Astrocyte (in vitro differentiated cells and primary cell): ENCODE measurements at regions not wholly inside any gene's neighbourhood (a gene's known extent, or its start where the extent isn't known, plus 50 kb on each side); places are given as distances from the start of the nearest gene placed in this dataset.
"Not testable (repeated sequence)": the region's sequence is repeated elsewhere in the genome, so short reads cannot be mapped to it uniquely, and the experiment has no call there.

ENCODE experiments used
- DNase-seq: peaks from one replicate; pipeline ENCODE4 v3.0.0-alpha.2; 2010; ENCODE audit warnings: low read depth
- FAIRE-seq: peaks from 2 replicates; lab custom pipeline; 2011; peaks lifted over from hg19 to GRCh38; lab: Jason Lieb, UNC
- H2AFZ ChIP-seq: 2 replicates; pipeline ENCODE4 v1.6.0; 2012; ENCODE audit warnings: low read depth, low read length, inconsistent platforms
- H3K27ac ChIP-seq: 2 replicates; pipeline ENCODE4 v1.5.1; 2011; ENCODE audit warnings: low read depth, low read length, inconsistent platforms
- H3K27me3 ChIP-seq: 2 replicates; pipeline ENCODE4 v1.6.0; 2011; ENCODE audit warnings: low read length, inconsistent platforms; ENCODE audit not compliant: insufficient read depth
- H3K36me3 ChIP-seq: 2 replicates; pipeline ENCODE4 v1.5.1; 2011; ENCODE audit warnings: low read length, inconsistent platforms; ENCODE audit not compliant: insufficient read depth
- H3K4me1 ChIP-seq: 2 replicates; pipeline ENCODE4 v1.5.1; 2011; ENCODE audit warnings: low read length, inconsistent platforms; ENCODE audit not compliant: insufficient read depth
- H3K4me2 ChIP-seq: 2 replicates; pipeline ENCODE4 v1.6.0; 2012; ENCODE audit warnings: low read length, inconsistent platforms
- H3K4me3 ChIP-seq: 2 replicates; pipeline ENCODE4 v1.5.1; 2011; ENCODE audit warnings: low read depth, mild to moderate bottlenecking, low read length, inconsistent platforms; ENCODE audit not compliant: insufficient read depth
- H3K79me2 ChIP-seq: 2 replicates; pipeline ENCODE4 v1.6.0; 2012; ENCODE audit warnings: mild to moderate bottlenecking, low read length, inconsistent platforms; ENCODE audit not compliant: insufficient read depth
- H3K9ac ChIP-seq: 2 replicates; pipeline ENCODE4 v1.6.0; 2012; ENCODE audit warnings: mild to moderate bottlenecking, low read length, inconsistent platforms
- H3K9me3 ChIP-seq: 2 replicates; pipeline ENCODE4 v1.5.1; 2012; ENCODE audit warnings: low read depth, mild to moderate bottlenecking, low read length, inconsistent platforms; ENCODE audit not compliant: insufficient read depth
- H4K20me1 ChIP-seq: 2 replicates; pipeline ENCODE4 v1.6.0; 2012; ENCODE audit warnings: low read length, inconsistent platforms; ENCODE audit not compliant: insufficient read depth
- H3K27ac Mint-ChIP-seq: one replicate; pipeline ENCODE4 v1.8.0; 2021; ENCODE audit warnings: mild to moderate bottlenecking, mixed read lengths; ENCODE audit not compliant: unreplicated experiment
- H3K27me3 Mint-ChIP-seq: one replicate; pipeline ENCODE4 v1.8.0; 2021; ENCODE audit warnings: low read depth, mixed read lengths; ENCODE audit not compliant: unreplicated experiment
- H3K36me3 Mint-ChIP-seq: one replicate; pipeline ENCODE4 v1.8.0; 2021; ENCODE audit warnings: low read depth, mixed read lengths; ENCODE audit not compliant: unreplicated experiment
- H3K4me1 Mint-ChIP-seq: one replicate; pipeline ENCODE4 v1.8.0; 2021; ENCODE audit warnings: low read depth, mixed read lengths; ENCODE audit not compliant: unreplicated experiment
- H3K4me3 Mint-ChIP-seq: one replicate; pipeline ENCODE4 v1.8.0; 2021; ENCODE audit warnings: mild to moderate bottlenecking, moderate library complexity, mixed read lengths; ENCODE audit not compliant: unreplicated experiment
- H3K9me3 Mint-ChIP-seq: one replicate; pipeline ENCODE4 v1.8.0; 2021; ENCODE audit warnings: mild to moderate bottlenecking, mixed read lengths; ENCODE audit not compliant: unreplicated experiment
- EZH2 ChIP-seq: IDR thresholded peaks from 2 replicates; pipeline ENCODE4 v1.6.1; 2012; ENCODE audit warnings: mild to moderate bottlenecking, low read length, inconsistent platforms; ENCODE audit not compliant: insufficient read depth
- TF ChIP-seq, protein P1 (sequence below): IDR thresholded peaks from 2 replicates; pipeline ENCODE4 v1.5.1; 2011; ENCODE audit warnings: low read depth, mild to moderate bottlenecking, inconsistent platforms, low read length, moderate library complexity; ENCODE audit not compliant: insufficient read depth

DNA sequence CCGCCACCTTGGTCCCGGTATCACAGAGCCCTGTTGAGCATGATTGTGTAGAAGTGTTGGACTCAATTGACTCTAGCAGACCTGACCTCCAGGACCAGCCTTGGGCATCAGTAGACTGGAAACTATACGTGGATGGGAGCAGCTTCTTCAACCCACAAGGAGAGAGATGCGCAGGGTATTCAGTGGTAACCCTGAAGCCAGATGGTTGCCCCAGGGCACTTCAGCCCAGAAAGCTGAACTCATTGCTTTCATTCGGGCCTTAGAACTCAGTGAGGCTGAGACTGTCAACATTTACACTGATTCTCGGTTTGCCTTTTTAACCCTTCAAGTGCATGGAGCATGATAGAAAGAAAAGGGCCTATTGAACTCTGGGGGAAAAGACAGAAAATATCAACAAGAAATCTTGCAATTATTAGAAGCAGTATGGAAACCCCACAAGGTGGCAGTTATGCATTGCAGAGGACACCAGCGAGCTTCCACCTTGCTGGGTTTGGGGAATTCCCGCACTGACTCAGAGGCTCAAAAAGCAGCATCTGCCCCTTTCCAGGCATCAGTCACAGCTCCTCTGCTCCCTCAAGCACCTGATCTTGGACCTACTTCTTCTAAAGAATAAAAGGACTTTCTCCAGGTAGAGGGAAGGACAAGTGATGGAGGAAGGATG, 83.3 kb upstream of the TANC1 start:
- DNase-seq, H3K9me3 Mint-ChIP-seq, H3K4me1 ChIP-seq, H3K4me1 Mint-ChIP-seq, H3K27me3 ChIP-seq, H2AFZ ChIP-seq, H3K4me2 ChIP-seq, H3K27ac ChIP-seq, FAIRE-seq, H4K20me1 ChIP-seq, H3K36me3 Mint-ChIP-seq, H3K4me3 ChIP-seq, H3K9ac ChIP-seq, H3K4me3 Mint-ChIP-seq, H3K9me3 ChIP-seq, H3K36me3 ChIP-seq, H3K79me2 ChIP-seq, H3K27ac Mint-ChIP-seq: not testable (repeated sequence)
- peaks cover 21% of the 10 kb centered on the region for H3K27me3 Mint-ChIP-seq

DNA sequence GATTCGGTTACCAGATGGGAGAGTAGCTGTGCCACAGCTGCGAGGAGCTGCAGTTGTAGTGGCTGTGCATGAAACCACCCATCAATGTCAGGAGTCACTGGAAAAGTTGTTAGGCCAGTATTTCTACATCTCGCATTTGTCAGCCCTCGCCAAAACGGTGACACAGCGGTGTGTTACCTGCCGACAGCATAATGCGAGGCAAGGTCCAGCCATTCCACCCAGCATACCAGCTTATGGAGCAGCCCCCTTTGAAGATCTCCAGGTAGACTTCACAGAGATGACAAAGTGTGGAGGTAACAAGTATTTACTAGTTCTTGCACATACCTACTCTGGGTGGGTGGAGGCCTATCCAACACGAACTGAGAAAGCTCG, 82.8 kb upstream of the TANC1 start:
- H3K4me1 ChIP-seq, H3K9me3 Mint-ChIP-seq, H3K27ac Mint-ChIP-seq, H3K4me3 Mint-ChIP-seq, H4K20me1 ChIP-seq, H3K9ac ChIP-seq, FAIRE-seq, H3K9me3 ChIP-seq, H3K36me3 Mint-ChIP-seq, H3K36me3 ChIP-seq, H3K79me2 ChIP-seq, DNase-seq, H3K27me3 ChIP-seq, H2AFZ ChIP-seq, H3K4me3 ChIP-seq, H3K4me2 ChIP-seq, H3K27ac ChIP-seq, H3K4me1 Mint-ChIP-seq: not testable (repeated sequence)
- H3K27me3 Mint-ChIP-seq = peaks cover 21% of the 10 kb centered on the region

DNA sequence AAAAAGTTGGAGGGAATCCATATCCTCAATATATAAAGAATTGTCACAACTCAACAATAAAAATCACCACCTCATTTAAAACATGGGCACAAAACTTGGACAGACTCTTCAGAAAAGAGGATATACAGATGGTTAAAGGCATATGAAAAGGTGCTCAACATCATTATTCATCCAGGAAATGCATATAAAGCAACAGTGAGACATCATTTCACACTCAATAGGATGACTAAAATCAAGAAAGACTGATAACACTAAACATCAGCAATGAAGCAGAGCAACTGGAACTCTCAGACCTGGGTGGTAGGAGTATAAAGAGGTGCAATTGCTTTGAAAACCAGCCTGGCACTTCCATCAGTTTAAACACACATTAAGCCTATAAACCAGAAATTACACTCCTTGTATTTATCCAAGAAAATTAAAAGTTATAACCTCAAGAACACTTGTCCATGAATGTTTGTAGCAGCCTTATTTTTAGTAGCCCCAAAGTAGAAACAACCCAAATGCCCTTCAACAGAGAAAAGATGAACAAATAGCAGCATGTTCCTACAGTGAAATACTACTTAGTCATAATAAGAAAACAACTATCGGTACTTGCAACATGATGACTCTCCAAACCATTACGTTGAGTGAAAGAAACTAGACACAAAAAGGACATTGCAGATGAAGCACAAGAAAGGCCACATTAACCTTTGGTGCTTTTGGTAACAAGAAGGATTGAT, 79.1 kb upstream of the TANC1 start:
- Mint-ChIP-seq H3K9me3 (no peaks in the 10 kb centered on the region), H3K4me1 (peaks cover 12% of the 10 kb centered on the region), H3K36me3 (peaks cover 2% of the 10 kb centered on the region), H3K4me3 (no peak overlapping the region), H3K27ac (no peak overlapping the region), H3K27me3 (peaks cover 2% of the 10 kb centered on the region)
- Histone ChIP-seq H3K4me3 (no peak overlapping the region), H3K4me2 (peak overlapping the region; percentile 51), H3K9me3 (no peaks in the 10 kb centered on the region), H3K27ac (peak overlapping the region; percentile 44), H4K20me1 (no peaks in the 10 kb centered on the region), H3K9ac (no peak overlapping the region), H3K4me1 (peaks cover 25% of the 10 kb centered on the region), H3K36me3 (no peaks in the 10 kb centered on the region), H3K27me3 (no peaks in the 10 kb centered on the region), H3K79me2 (no peaks in the 10 kb centered on the region), H2AFZ (no peak overlapping the region)
- TF ChIP-seq, protein P1, sequence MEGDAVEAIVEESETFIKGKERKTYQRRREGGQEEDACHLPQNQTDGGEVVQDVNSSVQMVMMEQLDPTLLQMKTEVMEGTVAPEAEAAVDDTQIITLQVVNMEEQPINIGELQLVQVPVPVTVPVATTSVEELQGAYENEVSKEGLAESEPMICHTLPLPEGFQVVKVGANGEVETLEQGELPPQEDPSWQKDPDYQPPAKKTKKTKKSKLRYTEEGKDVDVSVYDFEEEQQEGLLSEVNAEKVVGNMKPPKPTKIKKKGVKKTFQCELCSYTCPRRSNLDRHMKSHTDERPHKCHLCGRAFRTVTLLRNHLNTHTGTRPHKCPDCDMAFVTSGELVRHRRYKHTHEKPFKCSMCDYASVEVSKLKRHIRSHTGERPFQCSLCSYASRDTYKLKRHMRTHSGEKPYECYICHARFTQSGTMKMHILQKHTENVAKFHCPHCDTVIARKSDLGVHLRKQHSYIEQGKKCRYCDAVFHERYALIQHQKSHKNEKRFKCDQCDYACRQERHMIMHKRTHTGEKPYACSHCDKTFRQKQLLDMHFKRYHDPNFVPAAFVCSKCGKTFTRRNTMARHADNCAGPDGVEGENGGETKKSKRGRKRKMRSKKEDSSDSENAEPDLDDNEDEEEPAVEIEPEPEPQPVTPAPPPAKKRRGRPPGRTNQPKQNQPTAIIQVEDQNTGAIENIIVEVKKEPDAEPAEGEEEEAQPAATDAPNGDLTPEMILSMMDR = no peak
- TF ChIP-seq EZH2 = no peak
- FAIRE-seq (no peak), DNase-seq (peak; percentile 29)
